GM12878 (cell line): ENCODE measurements at regions not wholly inside any gene's neighbourhood (a gene's known extent, or its start where the extent isn't known, plus 50 kb on each side); places are given as distances from the start of the nearest gene placed in this dataset.

Experiments
- CBX3 ChIP-seq: fragments of 200-600 bp; sonication (generic); IDR thresholded peaks from 2 replicates; pipeline ENCODE4 v1.6.1; 2016; ENCODE audit warnings: low read depth, borderline replicate concordance
- CHD2 ChIP-seq: IDR thresholded peaks from 2 replicates; pipeline ENCODE4 v1.6.1; 2011; ENCODE audit warnings: low read depth, low read length, improper control_type of control experiment, borderline replicate concordance
- FOXK2 ChIP-seq: fragments of 450-650 bp; IDR thresholded peaks from 2 replicates; pipeline ENCODE4 v1.6.1; 2017; ENCODE audit warnings: mild to moderate bottlenecking, moderate library complexity
- FOXM1 ChIP-seq: IDR thresholded peaks from 2 replicates; pipeline ENCODE4 v1.6.1; 2012; ENCODE audit warnings: low read depth, mild to moderate bottlenecking, inconsistent platforms, low read length, moderate library complexity
- HCFC1 ChIP-seq: fragments of 150-350 bp; IDR thresholded peaks from 2 replicates; pipeline ENCODE4 v1.6.1; 2014; ENCODE audit warnings: low read length
- HDAC6 ChIP-seq: fragments of 200-600 bp; sonication (generic); IDR thresholded peaks from one replicate; pipeline ENCODE4 v1.8.0; 2017; ENCODE audit warnings: antibody characterized with exemption; ENCODE audit not compliant: unreplicated experiment
- JUNB ChIP-seq: IDR thresholded peaks from 2 replicates; pipeline ENCODE4 v1.6.1; 2016; ENCODE audit warnings: antibody characterized with exemption, mild to moderate bottlenecking
- JUND ChIP-seq: IDR thresholded peaks from 2 replicates; pipeline ENCODE4 v1.6.1; 2012; ENCODE audit warnings: low read depth, mild to moderate bottlenecking, low read length, improper control_type of control experiment, moderate library complexity
- KLF5 ChIP-seq: fragments of 450-650 bp; IDR thresholded peaks from 2 replicates; pipeline ENCODE4 v1.6.1; 2014; ENCODE audit warnings: mild to moderate bottlenecking; ENCODE audit not compliant: partially characterized antibody
- MXI1 ChIP-seq: fragments of 150-350 bp; IDR thresholded peaks from 2 replicates; pipeline ENCODE4 v1.6.1; 2011; ENCODE audit warnings: low read depth, mild to moderate bottlenecking, inconsistent platforms, low read length, improper control_type of control experiment
- NFXL1 ChIP-seq: fragments of 450-650 bp; IDR thresholded peaks from 2 replicates; pipeline ENCODE4 v1.6.1; 2017; ENCODE audit warnings: antibody characterized with exemption, mild to moderate bottlenecking, borderline replicate concordance
- NR2C1 ChIP-seq: fragments of 450-650 bp; IDR thresholded peaks from 2 replicates; pipeline ENCODE4 v1.6.1; 2017; ENCODE audit warnings: antibody characterized with exemption, mild to moderate bottlenecking, moderate library complexity
- POLR2AphosphoS2 ChIP-seq: IDR thresholded peaks from 2 replicates; pipeline ENCODE4 v1.6.1; 2011; ENCODE audit warnings: low read depth, mild to moderate bottlenecking, low read length, improper control_type of control experiment, moderate library complexity
- SMAD1 ChIP-seq: fragments of 450-650 bp; IDR thresholded peaks from 2 replicates; pipeline ENCODE4 v1.6.1; 2018; ENCODE audit warnings: mild to moderate bottlenecking, low read depth; ENCODE audit not compliant: partially characterized antibody
- SREBF2 ChIP-seq: IDR thresholded peaks from 2 replicates; pipeline ENCODE4 v1.6.1; 2012; ENCODE audit warnings: mild to moderate bottlenecking, low read length
- SRF ChIP-seq, 2 experiments: IDR thresholded peaks; 2 replicates each; pipeline ENCODE4 v1.6.1; 2011; ENCODE audit warnings: low read depth in 2 of 2, low read length in 2 of 2, mild to moderate bottlenecking in 1 of 2, moderate library complexity in 1 of 2
- ZNF622 ChIP-seq: fragments of 450-650 bp; IDR thresholded peaks from 2 replicates; pipeline ENCODE4 v1.6.1; 2017; ENCODE audit warnings: mild to moderate bottlenecking, inconsistent platforms
- TF ChIP-seq, protein P1 (sequence below): fragments of 450-650 bp; IDR thresholded peaks from 2 replicates; pipeline ENCODE4 v1.6.1; 2016; ENCODE audit warnings: mild to moderate bottlenecking
- TF ChIP-seq, protein P2 (sequence below): fragments of 450-650 bp; formaldehyde crosslinking; IDR thresholded peaks from 2 replicates; pipeline ENCODE4 v1.4.0; 2022; ENCODE audit warnings: mild to moderate bottlenecking, moderate library complexity
- TF ChIP-seq, protein P3 (sequence below): fragments of 450-650 bp; IDR thresholded peaks from 2 replicates; pipeline ENCODE4 v1.6.1; 2017; ENCODE audit warnings: mild to moderate bottlenecking, low read depth, inconsistent platforms; ENCODE audit not compliant: poor library complexity, severe bottlenecking
- TF ChIP-seq, protein P4 (sequence below): IDR thresholded peaks from 2 replicates; pipeline ENCODE4 v1.6.1; 2011; ENCODE audit warnings: low read depth, low read length, improper control_type of control experiment, borderline replicate concordance
- TF ChIP-seq, protein P5 (sequence below): fragments of 150-350 bp; IDR thresholded peaks from 2 replicates; pipeline ENCODE4 v1.6.1; 2014; ENCODE audit warnings: mild to moderate bottlenecking, low read depth, low read length

DNA sequence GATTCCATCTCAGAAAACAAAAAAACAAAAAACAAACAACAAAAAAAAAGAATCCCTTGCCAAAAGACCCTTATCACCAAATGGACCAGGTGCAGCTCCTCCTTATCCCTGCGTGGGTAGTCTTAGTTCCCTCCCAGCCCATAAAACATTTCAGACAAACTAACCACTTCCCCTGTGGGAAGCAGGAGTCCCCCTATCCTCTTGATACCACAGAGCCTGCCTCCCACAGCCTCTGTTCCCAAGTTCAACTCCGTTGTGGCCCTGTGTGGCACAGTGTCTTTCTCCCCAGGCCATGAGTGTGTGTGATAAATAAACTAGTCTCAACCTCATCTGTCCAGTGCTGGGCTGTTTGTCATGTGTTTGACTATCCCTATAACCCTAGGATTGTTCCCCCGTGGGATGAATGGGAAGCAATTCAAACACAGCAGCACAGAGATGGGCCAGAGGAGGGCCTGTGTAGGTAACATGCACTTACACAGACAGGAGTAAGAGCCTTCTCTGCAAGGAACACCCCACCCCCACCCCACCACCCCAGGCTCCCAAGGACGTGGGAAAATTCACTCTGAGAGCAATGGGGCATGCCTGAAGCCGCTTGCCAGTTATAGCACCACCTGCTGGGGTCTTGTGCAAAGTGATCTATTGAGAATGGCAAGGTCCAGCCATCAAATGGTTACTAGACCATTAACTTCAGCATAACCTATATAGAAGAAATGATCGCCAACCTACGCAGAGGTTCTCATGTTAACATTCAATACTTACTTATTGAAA, 147.1 kb upstream of the GHITM start (continued):
- TF ChIP-seq MXI1: no peak
- TF ChIP-seq JUND: no peak
- TF ChIP-seq, protein P1, sequence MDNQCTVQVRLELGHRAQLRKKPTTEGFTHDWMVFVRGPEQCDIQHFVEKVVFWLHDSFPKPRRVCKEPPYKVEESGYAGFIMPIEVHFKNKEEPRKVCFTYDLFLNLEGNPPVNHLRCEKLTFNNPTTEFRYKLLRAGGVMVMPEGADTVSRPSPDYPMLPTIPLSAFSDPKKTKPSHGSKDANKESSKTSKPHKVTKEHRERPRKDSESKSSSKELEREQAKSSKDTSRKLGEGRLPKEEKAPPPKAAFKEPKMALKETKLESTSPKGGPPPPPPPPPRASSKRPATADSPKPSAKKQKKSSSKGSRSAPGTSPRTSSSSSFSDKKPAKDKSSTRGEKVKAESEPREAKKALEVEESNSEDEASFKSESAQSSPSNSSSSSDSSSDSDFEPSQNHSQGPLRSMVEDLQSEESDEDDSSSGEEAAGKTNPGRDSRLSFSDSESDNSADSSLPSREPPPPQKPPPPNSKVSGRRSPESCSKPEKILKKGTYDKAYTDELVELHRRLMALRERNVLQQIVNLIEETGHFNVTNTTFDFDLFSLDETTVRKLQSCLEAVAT: no peak
- TF ChIP-seq CBX3: no peak
- TF ChIP-seq SREBF2: no peak
- TF ChIP-seq SRF (IDR thresholded peaks at IDR 0.05; ENCODE audit: low read depth in 2 of 2, low read length in 2 of 2): no peak
- TF ChIP-seq, protein P2, sequence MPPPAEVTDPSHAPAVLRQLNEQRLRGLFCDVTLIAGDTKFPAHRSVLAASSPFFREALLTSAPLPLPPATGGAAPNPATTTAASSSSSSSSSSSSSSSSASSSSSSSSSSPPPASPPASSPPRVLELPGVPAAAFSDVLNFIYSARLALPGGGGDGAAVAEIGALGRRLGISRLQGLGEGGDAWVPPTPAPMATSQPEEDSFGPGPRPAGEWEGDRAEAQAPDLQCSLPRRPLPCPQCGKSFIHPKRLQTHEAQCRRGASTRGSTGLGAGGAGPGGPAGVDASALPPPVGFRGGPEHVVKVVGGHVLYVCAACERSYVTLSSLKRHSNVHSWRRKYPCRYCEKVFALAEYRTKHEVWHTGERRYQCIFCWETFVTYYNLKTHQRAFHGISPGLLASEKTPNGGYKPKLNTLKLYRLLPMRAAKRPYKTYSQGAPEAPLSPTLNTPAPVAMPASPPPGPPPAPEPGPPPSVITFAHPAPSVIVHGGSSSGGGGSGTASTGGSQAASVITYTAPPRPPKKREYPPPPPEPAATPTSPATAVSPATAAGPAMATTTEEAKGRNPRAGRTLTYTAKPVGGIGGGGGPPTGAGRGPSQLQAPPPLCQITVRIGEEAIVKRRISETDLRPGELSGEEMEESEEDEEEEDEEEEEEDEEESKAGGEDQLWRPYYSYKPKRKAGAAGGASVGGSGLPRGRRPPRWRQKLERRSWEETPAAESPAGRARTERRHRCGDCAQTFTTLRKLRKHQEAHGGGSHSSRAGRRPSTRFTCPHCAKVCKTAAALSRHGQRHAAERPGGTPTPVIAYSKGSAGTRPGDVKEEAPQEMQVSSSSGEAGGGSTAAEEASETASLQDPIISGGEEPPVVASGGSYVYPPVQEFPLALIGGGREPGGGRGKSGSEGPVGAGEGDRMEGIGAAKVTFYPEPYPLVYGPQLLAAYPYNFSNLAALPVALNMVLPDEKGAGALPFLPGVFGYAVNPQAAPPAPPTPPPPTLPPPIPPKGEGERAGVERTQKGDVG (CRISPR knock-in tag): no peak
- no peak for TF ChIP-seq HCFC1
- no peak for TF ChIP-seq ZNF622
- TF ChIP-seq FOXM1: no peak
- TF ChIP-seq, protein P3, sequence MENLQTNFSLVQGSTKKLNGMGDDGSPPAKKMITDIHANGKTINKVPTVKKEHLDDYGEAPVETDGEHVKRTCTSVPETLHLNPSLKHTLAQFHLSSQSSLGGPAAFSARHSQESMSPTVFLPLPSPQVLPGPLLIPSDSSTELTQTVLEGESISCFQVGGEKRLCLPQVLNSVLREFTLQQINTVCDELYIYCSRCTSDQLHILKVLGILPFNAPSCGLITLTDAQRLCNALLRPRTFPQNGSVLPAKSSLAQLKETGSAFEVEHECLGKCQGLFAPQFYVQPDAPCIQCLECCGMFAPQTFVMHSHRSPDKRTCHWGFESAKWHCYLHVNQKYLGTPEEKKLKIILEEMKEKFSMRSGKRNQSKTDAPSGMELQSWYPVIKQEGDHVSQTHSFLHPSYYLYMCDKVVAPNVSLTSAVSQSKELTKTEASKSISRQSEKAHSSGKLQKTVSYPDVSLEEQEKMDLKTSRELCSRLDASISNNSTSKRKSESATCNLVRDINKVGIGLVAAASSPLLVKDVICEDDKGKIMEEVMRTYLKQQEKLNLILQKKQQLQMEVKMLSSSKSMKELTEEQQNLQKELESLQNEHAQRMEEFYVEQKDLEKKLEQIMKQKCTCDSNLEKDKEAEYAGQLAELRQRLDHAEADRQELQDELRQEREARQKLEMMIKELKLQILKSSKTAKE: no peak
- TF ChIP-seq, protein P4, sequence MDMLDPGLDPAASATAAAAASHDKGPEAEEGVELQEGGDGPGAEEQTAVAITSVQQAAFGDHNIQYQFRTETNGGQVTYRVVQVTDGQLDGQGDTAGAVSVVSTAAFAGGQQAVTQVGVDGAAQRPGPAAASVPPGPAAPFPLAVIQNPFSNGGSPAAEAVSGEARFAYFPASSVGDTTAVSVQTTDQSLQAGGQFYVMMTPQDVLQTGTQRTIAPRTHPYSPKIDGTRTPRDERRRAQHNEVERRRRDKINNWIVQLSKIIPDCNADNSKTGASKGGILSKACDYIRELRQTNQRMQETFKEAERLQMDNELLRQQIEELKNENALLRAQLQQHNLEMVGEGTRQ: no peak
- TF ChIP-seq FOXK2: no peak
- TF ChIP-seq CHD2: no peak
- TF ChIP-seq SMAD1: no peak
- no peak for TF ChIP-seq NFXL1
- no peak for TF ChIP-seq JUNB
- TF ChIP-seq HDAC6: no peak
- no peak for TF ChIP-seq POLR2AphosphoS2
- TF ChIP-seq, protein P5, sequence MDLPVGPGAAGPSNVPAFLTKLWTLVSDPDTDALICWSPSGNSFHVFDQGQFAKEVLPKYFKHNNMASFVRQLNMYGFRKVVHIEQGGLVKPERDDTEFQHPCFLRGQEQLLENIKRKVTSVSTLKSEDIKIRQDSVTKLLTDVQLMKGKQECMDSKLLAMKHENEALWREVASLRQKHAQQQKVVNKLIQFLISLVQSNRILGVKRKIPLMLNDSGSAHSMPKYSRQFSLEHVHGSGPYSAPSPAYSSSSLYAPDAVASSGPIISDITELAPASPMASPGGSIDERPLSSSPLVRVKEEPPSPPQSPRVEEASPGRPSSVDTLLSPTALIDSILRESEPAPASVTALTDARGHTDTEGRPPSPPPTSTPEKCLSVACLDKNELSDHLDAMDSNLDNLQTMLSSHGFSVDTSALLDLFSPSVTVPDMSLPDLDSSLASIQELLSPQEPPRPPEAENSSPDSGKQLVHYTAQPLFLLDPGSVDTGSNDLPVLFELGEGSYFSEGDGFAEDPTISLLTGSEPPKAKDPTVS: no peak
- no peak for TF ChIP-seq KLF5
- TF ChIP-seq NR2C1: no peak
